A673 (cell line): ENCODE measurements at regions not wholly inside any gene's neighbourhood (a gene's known extent, or its start where the extent isn't known, plus 50 kb on each side); places are given as distances from the start of the nearest gene placed in this dataset.

Source experiments
- CTCF ChIP-seq: fragments of 300-800, 200-600 bp; sonication (generic); conservative IDR thresholded peaks from 2 replicates; pipeline ENCODE4 v1.5.1; 2017; ENCODE audit warnings: low read depth, mild to moderate bottlenecking, antibody characterized with exemption, low read length, moderate library complexity, mixed read lengths
- EZH2 ChIP-seq: fragments of 200-600 bp; sonication (generic); IDR thresholded peaks from 2 replicates; pipeline ENCODE4 v1.6.1; 2017; ENCODE audit warnings: borderline replicate concordance, low read depth, mild to moderate bottlenecking, mixed read lengths, antibody characterized with exemption, low read length; ENCODE audit not compliant: poor library complexity, severe bottlenecking

- TF ChIP-seq CTCF = no peak
- TF ChIP-seq EZH2 = no peak
Measured at GRCh38 chr22:47225931-47226633, 463.6 kb downstream of the TBC1D22A start.
